ENCODE measurements at regions not wholly inside any gene's neighbourhood (a gene's known extent, or its start where the extent isn't known, plus 50 kb on each side); places are given as distances from the start of the nearest gene placed in this dataset.
"Not testable (repeated sequence)": the region's sequence is repeated elsewhere in the genome, so short reads cannot be mapped to it uniquely, and the experiment has no call there.

GRCh38 chr4:126899331-126899801 is 733.4 kb upstream of the INTU start:
- DNase-seq = no peak

GRCh38 chr4:126906466-126906865 is 726.3 kb upstream of the INTU start:
- no peak for DNase-seq

GRCh38 chr4:126907389-126907788 is 725.4 kb upstream of the INTU start:
- DNase-seq = no peak

GRCh38 chr4:126916049-126916625 is 716.6 kb upstream of the INTU start:
- DNase-seq = no peak

GRCh38 chr4:126916626-126917140 is 716.1 kb upstream of the INTU start:
- DNase-seq = no peak

GRCh38 chr4:126922328-126922938 is 710.3 kb upstream of the INTU start:
- not testable (repeated sequence) for DNase-seq

GRCh38 chr4:126924237-126924636 is 708.5 kb upstream of the INTU start:
- no peak for DNase-seq

GRCh38 chr4:126930059-126930458 is 702.7 kb upstream of the INTU start:
- DNase-seq = not testable (repeated sequence)

GRCh38 chr4:126935801-126936200 is 697.0 kb upstream of the INTU start:
- DNase-seq = no peak

- DNase-seq = no peak
Observed at GRCh38 chr4:126937342-126937741, 695.4 kb upstream of the INTU start.

- no peak for DNase-seq
Observed at GRCh38 chr4:126937846-126938422, 694.8 kb upstream of the INTU start.

GRCh38 chr4:126939401-126939800 is 693.4 kb upstream of the INTU start:
- DNase-seq = no peak

GRCh38 chr4:126947536-126947935 is 685.2 kb upstream of the INTU start:
- DNase-seq = no peak

GRCh38 chr4:126954537-126955291 is 678.0 kb upstream of the INTU start:
- DNase-seq = no peak

- no peak for DNase-seq
Observed at GRCh38 chr4:126955292-126956183, 677.2 kb upstream of the INTU start.

- no peak for DNase-seq
Observed at GRCh38 chr4:126956184-126956897, 676.4 kb upstream of the INTU start.

- no peak for DNase-seq
Observed at GRCh38 chr4:126957556-126957955, 675.2 kb upstream of the INTU start.

- DNase-seq = no peak
Observed at GRCh38 chr4:126957987-126958386, 674.8 kb upstream of the INTU start.

GRCh38 chr4:126958482-126958881 is 674.3 kb upstream of the INTU start:
- no peak for DNase-seq

- no peak for DNase-seq
Observed at GRCh38 chr4:126959056-126959745, 673.6 kb upstream of the INTU start.

GRCh38 chr4:126960760-126961159 is 672.0 kb upstream of the INTU start:
- no peak for DNase-seq

Measured in Kasumi-1 (cell line).